Body of pancreas (tissue), 4 donors: ENCODE measurements at regions not wholly inside any gene's neighbourhood (a gene's known extent, or its start where the extent isn't known, plus 50 kb on each side); places are given as distances from the start of the nearest gene placed in this dataset.

Source experiments
- CTCF ChIP-seq, 7 experiments: fragments of 450-650 bp in 4 of 7; fragments of 200-600 bp in 3 of 7; sonication (generic) in 3 of 7; IDR thresholded peaks; one replicate each; pipeline ENCODE4 v1.5.1; 2016 to 2019; ENCODE audit warnings: antibody characterized with exemption in 7 of 7
- POLR2A ChIP-seq, 3 donors: fragments of 450-650 bp; IDR thresholded peaks; one replicate each; pipeline ENCODE4 v1.6.1; 2016; ENCODE audit warnings: antibody characterized with exemption in 3 of 3, mild to moderate bottlenecking in 2 of 3

- TF ChIP-seq CTCF (IDR thresholded peaks at IDR 0.05) = no peak
- no peak for TF ChIP-seq POLR2A (IDR thresholded peaks at IDR 0.05)
Measured at GRCh38 chr4:14562901-14563300, 439.4 kb upstream of the CPEB2 start.
